ENCODE measurements at regions not wholly inside any gene's neighbourhood (a gene's known extent, or its start where the extent isn't known, plus 50 kb on each side); places are given as distances from the start of the nearest gene placed in this dataset.

GRCh38 chr16:55037966-55038365, 107.3 kb downstream of the IRX5 start:
- ChIA-PET POLR2A (no interaction called here), CTCF (ENCODE audit: low intra/inter-chr PET ratio) (no interaction called here)
- Histone ChIP-seq H3K4me2 (ENCODE audit: insufficient read depth, low read length) (no peak overlapping the region), H3K27me3 (ENCODE audit: control insufficient read depth in 2 of 2, insufficient read depth in 2 of 2, low read length in 2 of 2) (peaks cover 9 to 35% of the 10 kb centered on the region in 2 experiments; a peak in 4 of 5 replicates), H3K27ac (ENCODE audit: extremely low read depth, low read depth, low read length) (no peak overlapping the region), H4K20me1 (replicated peaks; ENCODE audit: control insufficient read depth, insufficient read depth, low read length) (no peaks in the 10 kb centered on the region), H3K79me2 (ENCODE audit: control insufficient read depth, insufficient read depth, low read length) (no peaks in the 10 kb centered on the region), H3K4me1 (replicated peaks in 1 of 2; ENCODE audit: control insufficient read depth in 2 of 2, insufficient read depth in 2 of 2, low read length in 2 of 2) (no peaks in the 10 kb centered on the region), H3K9me3 (replicated peaks; ENCODE audit: control insufficient read depth, insufficient read depth, low read depth, low read length) (no peaks in the 10 kb centered on the region), H2AFZ (ENCODE audit: low read depth, low read length) (no peak overlapping the region), H3K9ac (ENCODE audit: insufficient read depth in 1 of 2, low read depth in 2 of 2, low read length in 2 of 2) (no peak overlapping the region), H3K4me3 (no peak overlapping the region), H3K9me1 (ENCODE audit: control insufficient read depth, insufficient read depth, low read length) (peaks cover 2% of the 10 kb centered on the region), H3K36me3 (ENCODE audit: control insufficient read depth, insufficient read depth, low read length) (no peaks in the 10 kb centered on the region)
- DNase-seq (ENCODE audit: extremely low read depth in 1 of 4, low spot score in 3 of 4) (no peak), FAIRE-seq (no peak), ATAC-seq (no peak)
- BruUV-seq (replicated peaks), result no TSS peak
- in situ Hi-C loops (cut with MboI), result no loop called here
- TF ChIP-seq POLR2G (IDR thresholded peaks at IDR 0.05; ENCODE audit: low read depth, low read length) (no peak), BHLHE40 (IDR thresholded peaks at IDR 0.05; ENCODE audit: low read length) (no peak), ZNF518B (CRISPR knock-in tag; IDR thresholded peaks at IDR 0.05) (no peak), PREB (CRISPR knock-in tag; IDR thresholded peaks at IDR 0.05) (no peak), BRD4 (IDR thresholded peaks at IDR 0.05) (no peak)
- WGBS (ENCODE audit: insufficient coverage, low coverage, missing lambda C conversion rate), result 2% methylated on average over 4 of the region's 5 CpGs
- intact Hi-C loops (cut with micrococcal nuclease), result no loop called here

All from K562 (cell line).